ENCODE measurements at regions not wholly inside any gene's neighbourhood (a gene's known extent, or its start where the extent isn't known, plus 50 kb on each side); places are given as distances from the start of the nearest gene placed in this dataset.

DNA sequence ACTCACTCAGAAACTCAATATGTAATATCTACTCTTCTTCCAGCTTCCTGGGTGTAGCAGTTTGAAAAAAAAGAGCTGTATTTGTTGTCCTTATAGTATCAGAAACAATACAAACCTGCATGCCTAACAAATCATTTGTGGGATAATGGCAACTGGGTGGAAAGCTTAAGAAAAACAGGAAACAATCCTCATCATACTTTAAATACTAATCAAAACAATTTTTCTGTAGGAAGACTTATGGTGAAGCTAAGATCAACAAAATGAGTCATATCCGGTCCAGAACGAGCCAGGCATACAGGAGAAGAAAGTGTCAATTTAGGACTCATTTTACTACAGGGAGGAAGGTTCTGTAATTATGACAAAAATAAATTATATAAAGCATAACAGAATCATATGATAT lies 181.8 kb upstream of the ADGRL4 start:
- no peak overlapping the region for H3K4me3 Mint-ChIP-seq
- TF ChIP-seq, protein P1, sequence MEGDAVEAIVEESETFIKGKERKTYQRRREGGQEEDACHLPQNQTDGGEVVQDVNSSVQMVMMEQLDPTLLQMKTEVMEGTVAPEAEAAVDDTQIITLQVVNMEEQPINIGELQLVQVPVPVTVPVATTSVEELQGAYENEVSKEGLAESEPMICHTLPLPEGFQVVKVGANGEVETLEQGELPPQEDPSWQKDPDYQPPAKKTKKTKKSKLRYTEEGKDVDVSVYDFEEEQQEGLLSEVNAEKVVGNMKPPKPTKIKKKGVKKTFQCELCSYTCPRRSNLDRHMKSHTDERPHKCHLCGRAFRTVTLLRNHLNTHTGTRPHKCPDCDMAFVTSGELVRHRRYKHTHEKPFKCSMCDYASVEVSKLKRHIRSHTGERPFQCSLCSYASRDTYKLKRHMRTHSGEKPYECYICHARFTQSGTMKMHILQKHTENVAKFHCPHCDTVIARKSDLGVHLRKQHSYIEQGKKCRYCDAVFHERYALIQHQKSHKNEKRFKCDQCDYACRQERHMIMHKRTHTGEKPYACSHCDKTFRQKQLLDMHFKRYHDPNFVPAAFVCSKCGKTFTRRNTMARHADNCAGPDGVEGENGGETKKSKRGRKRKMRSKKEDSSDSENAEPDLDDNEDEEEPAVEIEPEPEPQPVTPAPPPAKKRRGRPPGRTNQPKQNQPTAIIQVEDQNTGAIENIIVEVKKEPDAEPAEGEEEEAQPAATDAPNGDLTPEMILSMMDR (IDR thresholded peaks at IDR 0.05): no peak
- no peaks in the 10 kb centered on the region for H3K36me3 ChIP-seq (replicated peaks in 1 of 2; ENCODE audit: control insufficient read depth in 1 of 2, insufficient read depth in 2 of 2, low read length in 2 of 2)
- H3K4me1 ChIP-seq (ENCODE audit: control insufficient read depth in 1 of 2, insufficient read depth in 2 of 2, low read length in 2 of 2): no peaks in the 10 kb centered on the region
- H3K36me3 Mint-ChIP-seq: no peaks in the 10 kb centered on the region
- no peak overlapping the region for H2AFZ ChIP-seq (ENCODE audit: insufficient read depth, low read depth, low read length, poor library complexity, severe bottlenecking)
- H3K79me2 ChIP-seq (ENCODE audit: insufficient read depth, low read length): no peaks in the 10 kb centered on the region
- H3K27ac Mint-ChIP-seq: no peak overlapping the region
- no peak overlapping the region for H3K4me2 ChIP-seq (replicated peaks; ENCODE audit: extremely low read depth, low read length, poor library complexity, severe bottlenecking)
- no peak for DNase-seq
- no peaks in the 10 kb centered on the region for H4K20me1 ChIP-seq (ENCODE audit: insufficient read depth, low read length)
- H3K4me1 Mint-ChIP-seq: no peaks in the 10 kb centered on the region
- no peaks in the 10 kb centered on the region for H3K27me3 ChIP-seq (ENCODE audit: control insufficient read depth in 2 of 2, insufficient read depth in 2 of 2, low read length in 2 of 2)
- no peak overlapping the region for H3K4me3 ChIP-seq (replicated peaks in 1 of 3; ENCODE audit: low read depth in 2 of 3, low read length in 3 of 3)
- intact Hi-C loops (cut with micrococcal nuclease): no loop called here
- H3K27me3 Mint-ChIP-seq (ENCODE audit: low read depth in 3 of 3): no peaks in the 10 kb centered on the region
- H3K9me3 ChIP-seq (replicated peaks in 1 of 2; ENCODE audit: control insufficient read depth in 1 of 2, insufficient read depth in 1 of 2, low read length in 2 of 2): no peaks in the 10 kb centered on the region
- no peak overlapping the region for H3K9ac ChIP-seq (ENCODE audit: insufficient read depth, low read length, poor library complexity, severe bottlenecking)
- H3K9me3 Mint-ChIP-seq: peaks cover 0 to 5% (median 0%) of the 10 kb centered on the region in 7 donors
- WGBS (ENCODE audit: insufficient coverage): no CpG with 5 or more reads among the region's 2 CpGs
- H3K27ac ChIP-seq (ENCODE audit: low read depth in 1 of 2, low read length in 2 of 2): no peak overlapping the region

- no peak for DNase-seq
- Histone ChIP-seq H3K4me3 (replicated peaks in 1 of 3; ENCODE audit: low read depth in 2 of 3, low read length in 3 of 3) (no peak overlapping the region), H2AFZ (ENCODE audit: insufficient read depth, low read depth, low read length, poor library complexity, severe bottlenecking) (no peak overlapping the region), H3K9ac (ENCODE audit: insufficient read depth, low read length, poor library complexity, severe bottlenecking) (no peak overlapping the region), H3K9me3 (replicated peaks in 1 of 2; ENCODE audit: control insufficient read depth in 1 of 2, insufficient read depth in 1 of 2, low read length in 2 of 2) (no peaks in the 10 kb centered on the region), H3K79me2 (ENCODE audit: insufficient read depth, low read length) (no peaks in the 10 kb centered on the region), H4K20me1 (ENCODE audit: insufficient read depth, low read length) (no peaks in the 10 kb centered on the region), H3K36me3 (replicated peaks in 1 of 2; ENCODE audit: control insufficient read depth in 1 of 2, insufficient read depth in 2 of 2, low read length in 2 of 2) (no peaks in the 10 kb centered on the region), H3K4me2 (replicated peaks; ENCODE audit: extremely low read depth, low read length, poor library complexity, severe bottlenecking) (no peak overlapping the region), H3K4me1 (ENCODE audit: control insufficient read depth in 1 of 2, insufficient read depth in 2 of 2, low read length in 2 of 2) (no peaks in the 10 kb centered on the region), H3K27me3 (ENCODE audit: control insufficient read depth in 2 of 2, insufficient read depth in 2 of 2, low read length in 2 of 2) (no peaks in the 10 kb centered on the region), H3K27ac (ENCODE audit: low read depth in 1 of 2, low read length in 2 of 2) (no peak overlapping the region)
- TF ChIP-seq, protein P1 (IDR thresholded peaks at IDR 0.05): no peak
- intact Hi-C loops (cut with micrococcal nuclease): no loop called here
- no peaks in the 10 kb centered on the region for H3K27me3 Mint-ChIP-seq (ENCODE audit: low read depth in 3 of 3)
- H3K4me1 Mint-ChIP-seq: no peaks in the 10 kb centered on the region
- no peaks in the 10 kb centered on the region for H3K36me3 Mint-ChIP-seq
- no peak overlapping the region for H3K27ac Mint-ChIP-seq
- H3K9me3 Mint-ChIP-seq: peaks cover 0 to 5% (median 0%) of the 10 kb centered on the region in 7 donors
- no peak overlapping the region for H3K4me3 Mint-ChIP-seq
These were observed 179.7 kb upstream of the ADGRL4 start for GRCh38 chr1:79186260-79186659.
